SU-DHL-6 (cell line): ENCODE measurements at regions not wholly inside any gene's neighbourhood (a gene's known extent, or its start where the extent isn't known, plus 50 kb on each side); places are given as distances from the start of the nearest gene placed in this dataset.
"Not testable (repeated sequence)": the region's sequence is repeated elsewhere in the genome, so short reads cannot be mapped to it uniquely, and the experiment has no call there.

ENCODE experiments used
- H2AFZ ChIP-seq: fragments of 200-600 bp; sonication (generic); 2 replicates; pipeline ENCODE4 v1.6.1; 2014; ENCODE audit warnings: low read depth, mild to moderate bottlenecking, moderate library complexity, mixed read lengths, antibody characterized with exemption, low read length; ENCODE audit not compliant: severe bottlenecking
- H3F3A ChIP-seq: fragments of 200-600 bp; shearing (Covaris generic); 2 replicates; pipeline ENCODE4 v1.6.0; 2016; ENCODE audit warnings: antibody characterized with exemption, mild to moderate bottlenecking; ENCODE audit not compliant: insufficient read depth
- H3K27ac ChIP-seq: fragments of 200-600 bp; sonication (generic); 2 replicates; pipeline ENCODE4 v1.5.1; 2016; ENCODE audit warnings: low read depth, mild to moderate bottlenecking, low read length, moderate library complexity, mixed read lengths
- H3K27me3 ChIP-seq: fragments of 200-600 bp; sonication (generic), shearing (Covaris generic); 2 replicates; pipeline ENCODE4 v1.6.0; 2014; ENCODE audit warnings: mild to moderate bottlenecking, low read length
- H3K36me3 ChIP-seq: fragments of 200-600 bp; sonication (generic); 2 replicates; pipeline ENCODE4 v1.6.1; 2014; ENCODE audit warnings: mild to moderate bottlenecking, low read length, mixed read lengths
- H3K4me2 ChIP-seq: fragments of 300-600, 200-600 bp; shearing (Covaris generic), sonication (generic); 2 replicates; pipeline ENCODE4 v1.6.0; 2014; ENCODE audit warnings: low read length, low read depth, mild to moderate bottlenecking; ENCODE audit not compliant: poor library complexity, severe bottlenecking
- H3K4me3 ChIP-seq: fragments of 200-600 bp; sonication (generic); 2 replicates; pipeline ENCODE4 v1.5.1; 2014; ENCODE audit warnings: antibody characterized with exemption, low read length, mild to moderate bottlenecking, mixed read lengths; ENCODE audit not compliant: insufficient read depth, poor library complexity, severe bottlenecking
- H3K79me2 ChIP-seq: fragments of 200-600 bp; sonication (generic); 2 replicates; pipeline ENCODE4 v1.6.1; 2014; ENCODE audit warnings: mild to moderate bottlenecking, low read length, moderate library complexity; ENCODE audit not compliant: insufficient read depth
- H3K9ac ChIP-seq: fragments of 200-600 bp; sonication (generic); 2 replicates; pipeline ENCODE4 v1.7.0; 2014; ENCODE audit warnings: mild to moderate bottlenecking, low read length
- H3K9me2 ChIP-seq: fragments of 200-600 bp; sonication (generic); replicated peaks from 2 replicates; pipeline ENCODE4 v1.6.1; 2014; ENCODE audit warnings: low read length; ENCODE audit not compliant: insufficient read depth
- H3K9me3 ChIP-seq: fragments of 200-600 bp; sonication (generic); 2 replicates; pipeline ENCODE4 v1.6.1; 2014; ENCODE audit warnings: low read length, mixed read lengths; ENCODE audit not compliant: insufficient read depth
- H4K20me1 ChIP-seq: fragments of 200-600 bp; sonication (generic); 2 replicates; pipeline ENCODE4 v1.6.1; 2014; ENCODE audit warnings: low read depth, mild to moderate bottlenecking, antibody characterized with exemption, low read length, moderate library complexity, mixed read lengths
- EZH2phosphoT487 ChIP-seq: fragments of 200-600 bp; sonication (generic), shearing (Covaris generic); conservative IDR thresholded peaks from 2 replicates; pipeline ENCODE4 v1.6.1; 2018; ENCODE audit warnings: mild to moderate bottlenecking, antibody characterized with exemption, low read length, moderate library complexity, mixed read lengths
- TF ChIP-seq, protein P1 (sequence below): fragments of 200-600 bp; sonication (generic); IDR thresholded peaks from one replicate; pipeline ENCODE4 v1.5.1; 2017; ENCODE audit warnings: antibody characterized with exemption, mild to moderate bottlenecking, low read length, moderate library complexity; ENCODE audit not compliant: insufficient read depth, poor library complexity, severe bottlenecking

DNA sequence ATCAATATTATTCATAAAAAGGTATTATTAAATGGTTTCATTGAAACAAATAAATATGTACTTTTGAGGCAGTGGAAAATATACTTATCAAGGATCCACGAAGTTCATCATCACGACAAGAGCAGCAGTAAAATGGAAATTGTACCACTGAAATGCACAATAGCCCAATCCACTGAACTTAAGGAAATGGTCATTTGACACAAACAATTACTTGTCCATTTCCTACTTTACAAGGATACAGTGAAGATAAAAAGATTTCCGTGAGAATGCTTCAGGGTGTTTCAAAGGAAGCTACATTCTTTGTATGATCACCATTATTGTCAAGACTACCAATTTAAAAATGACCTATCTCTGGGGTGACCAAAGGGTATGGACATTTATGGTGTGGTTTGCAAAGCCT lies 210.3 kb downstream of the SYK start:
- Histone ChIP-seq H3K79me2 (no peaks in the 10 kb centered on the region), H3K27ac (no peak overlapping the region), H3F3A (no peaks in the 10 kb centered on the region), H3K4me3 (no peak overlapping the region), H3K9me2 (no peaks in the 10 kb centered on the region), H3K27me3 (no peaks in the 10 kb centered on the region), H3K36me3 (no peaks in the 10 kb centered on the region), H2AFZ (no peak overlapping the region), H4K20me1 (no peaks in the 10 kb centered on the region), H3K9ac (no peak overlapping the region), H3K4me2 (no peak overlapping the region), H3K9me3 (no peaks in the 10 kb centered on the region)
- TF ChIP-seq, protein P1, sequence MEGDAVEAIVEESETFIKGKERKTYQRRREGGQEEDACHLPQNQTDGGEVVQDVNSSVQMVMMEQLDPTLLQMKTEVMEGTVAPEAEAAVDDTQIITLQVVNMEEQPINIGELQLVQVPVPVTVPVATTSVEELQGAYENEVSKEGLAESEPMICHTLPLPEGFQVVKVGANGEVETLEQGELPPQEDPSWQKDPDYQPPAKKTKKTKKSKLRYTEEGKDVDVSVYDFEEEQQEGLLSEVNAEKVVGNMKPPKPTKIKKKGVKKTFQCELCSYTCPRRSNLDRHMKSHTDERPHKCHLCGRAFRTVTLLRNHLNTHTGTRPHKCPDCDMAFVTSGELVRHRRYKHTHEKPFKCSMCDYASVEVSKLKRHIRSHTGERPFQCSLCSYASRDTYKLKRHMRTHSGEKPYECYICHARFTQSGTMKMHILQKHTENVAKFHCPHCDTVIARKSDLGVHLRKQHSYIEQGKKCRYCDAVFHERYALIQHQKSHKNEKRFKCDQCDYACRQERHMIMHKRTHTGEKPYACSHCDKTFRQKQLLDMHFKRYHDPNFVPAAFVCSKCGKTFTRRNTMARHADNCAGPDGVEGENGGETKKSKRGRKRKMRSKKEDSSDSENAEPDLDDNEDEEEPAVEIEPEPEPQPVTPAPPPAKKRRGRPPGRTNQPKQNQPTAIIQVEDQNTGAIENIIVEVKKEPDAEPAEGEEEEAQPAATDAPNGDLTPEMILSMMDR: no peak
- no peak for TF ChIP-seq EZH2phosphoT487

DNA sequence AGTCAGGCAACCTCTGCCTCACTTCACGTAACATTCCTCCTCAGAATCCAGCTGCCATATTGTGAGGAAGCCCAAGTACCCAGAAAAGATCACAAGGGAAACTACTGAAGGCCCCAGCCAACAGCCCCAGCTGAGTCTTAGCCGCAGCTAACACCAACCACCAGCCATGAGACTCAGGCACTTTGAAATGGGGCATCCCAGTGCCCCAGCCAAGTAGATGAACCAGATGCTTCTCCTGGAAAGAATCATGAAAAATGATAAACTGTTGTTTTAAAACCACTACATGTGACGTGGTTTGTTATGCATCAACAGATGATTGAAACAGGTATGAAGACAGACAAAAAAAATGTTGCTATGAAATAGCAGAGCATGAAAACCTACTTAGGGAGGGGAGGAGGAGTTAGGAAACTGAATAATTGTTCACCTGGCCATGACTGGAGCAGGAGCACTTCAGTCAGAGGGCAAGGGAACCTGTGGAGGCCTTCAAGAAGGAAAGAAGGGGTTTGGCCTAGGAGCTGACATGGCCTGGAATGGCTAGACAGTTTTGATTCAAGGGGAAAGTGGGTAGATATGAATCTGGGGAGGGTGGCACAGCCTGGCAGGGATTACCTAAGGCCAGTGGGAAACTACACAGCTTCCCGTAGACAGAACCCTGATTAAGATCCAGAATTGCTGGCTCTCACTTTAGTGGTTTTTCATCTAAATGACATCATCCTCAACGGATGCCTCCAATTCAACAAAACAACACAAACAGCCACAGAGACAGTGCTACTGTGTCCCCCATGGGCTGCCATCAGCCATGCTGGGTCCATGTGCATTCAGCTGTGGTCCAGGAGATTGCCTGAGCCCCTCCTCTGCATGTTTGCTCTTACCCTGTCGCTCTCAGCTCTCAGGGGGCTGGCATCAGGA lies 211.6 kb downstream of the SYK start:
- Histone ChIP-seq H3K4me3 (no peak overlapping the region), H3K27me3 (no peaks in the 10 kb centered on the region), H3K9me3 (no peaks in the 10 kb centered on the region), H3F3A (no peaks in the 10 kb centered on the region), H3K79me2 (no peaks in the 10 kb centered on the region), H3K9ac (no peak overlapping the region), H2AFZ (no peak overlapping the region), H3K27ac (no peak overlapping the region), H3K9me2 (no peaks in the 10 kb centered on the region), H3K4me2 (no peak overlapping the region), H4K20me1 (no peaks in the 10 kb centered on the region), H3K36me3 (no peaks in the 10 kb centered on the region)
- TF ChIP-seq, protein P1: no peak
- no peak for TF ChIP-seq EZH2phosphoT487

DNA sequence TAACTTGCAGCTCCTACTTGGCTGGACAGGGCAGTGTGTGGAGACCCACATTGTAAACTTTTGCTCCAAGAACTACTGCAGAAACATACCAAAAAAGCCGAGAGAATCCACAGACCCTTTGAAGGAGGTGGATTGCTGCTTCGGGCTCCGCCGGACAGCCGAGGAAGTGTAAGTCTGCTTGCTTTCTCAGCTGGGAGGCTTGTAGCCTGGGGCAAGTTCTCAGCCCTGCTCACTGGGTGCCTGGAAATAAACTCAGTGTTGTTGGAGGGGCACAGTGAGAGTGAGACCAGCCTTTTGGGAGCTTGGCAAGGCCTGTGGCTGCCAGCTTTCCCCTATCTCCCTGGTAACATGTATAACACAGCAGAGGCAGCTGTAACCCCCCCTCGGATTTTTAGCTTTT lies 215.6 kb downstream of the SYK start:
- Histone ChIP-seq H3K9me3 (no peaks in the 10 kb centered on the region), H3K9ac (no peak overlapping the region), H2AFZ (no peak overlapping the region), H3K27me3 (no peaks in the 10 kb centered on the region), H3K4me3 (no peak overlapping the region), H3K79me2 (no peaks in the 10 kb centered on the region), H3K27ac (no peak overlapping the region), H4K20me1 (no peaks in the 10 kb centered on the region), H3K4me2 (no peak overlapping the region), H3K9me2 (no peaks in the 10 kb centered on the region), H3F3A (no peaks in the 10 kb centered on the region), H3K36me3 (no peaks in the 10 kb centered on the region)
- TF ChIP-seq EZH2phosphoT487: no peak
- TF ChIP-seq, protein P1: no peak

DNA sequence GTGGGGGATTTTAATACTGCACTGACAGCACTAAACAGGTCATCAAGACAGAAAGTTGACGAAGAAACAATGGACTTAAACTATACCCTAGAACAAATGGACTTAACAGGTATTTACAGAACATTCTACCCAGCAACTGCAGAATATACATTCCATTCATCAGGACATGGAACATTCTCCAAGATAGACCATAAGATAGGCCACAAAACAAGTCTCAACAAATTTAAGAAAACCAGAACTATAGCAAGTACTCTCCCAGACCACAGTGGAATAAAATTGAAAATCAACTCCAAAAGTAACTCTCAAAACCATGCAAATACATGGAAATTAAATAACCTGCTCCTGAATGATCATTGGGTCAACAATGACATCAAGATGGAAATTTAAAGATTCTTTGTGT lies 218.3 kb downstream of the SYK start:
- not testable (repeated sequence) for H3K9me3 ChIP-seq

DNA sequence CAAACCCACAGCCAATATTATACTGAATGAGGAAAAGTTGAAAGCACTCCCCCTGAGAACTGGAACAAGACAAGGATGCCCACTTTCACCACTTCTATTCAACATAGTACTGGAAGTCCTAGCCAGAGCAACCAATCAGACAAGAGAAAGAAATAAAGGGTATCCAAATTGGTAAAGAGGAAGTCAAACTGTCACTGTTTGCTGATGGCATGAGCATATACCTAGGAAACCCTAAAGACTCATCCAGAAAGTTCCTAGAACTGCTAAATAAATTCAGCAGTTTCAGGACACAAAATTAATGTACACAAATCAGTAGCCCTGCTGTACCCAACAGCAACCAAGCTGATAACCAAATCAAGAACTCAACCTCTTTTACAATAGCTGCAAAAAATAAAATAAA lies 220.0 kb downstream of the SYK start:
- H3K27me3 ChIP-seq, H3K9me3 ChIP-seq, H3K4me2 ChIP-seq, H2AFZ ChIP-seq, H3K4me3 ChIP-seq, H3K27ac ChIP-seq, H3K36me3 ChIP-seq, H3K79me2 ChIP-seq, H4K20me1 ChIP-seq, H3K9me2 ChIP-seq, H3K9ac ChIP-seq, H3F3A ChIP-seq: not testable (repeated sequence)

More for the DNA sequence above, 218.3 kb downstream of the SYK start:
- H3K27me3 ChIP-seq, H3K4me2 ChIP-seq, H3K36me3 ChIP-seq, H3K27ac ChIP-seq, H3K9me2 ChIP-seq, H2AFZ ChIP-seq, H3K9ac ChIP-seq, H3F3A ChIP-seq, H3K4me3 ChIP-seq, H3K79me2 ChIP-seq, H4K20me1 ChIP-seq: not testable (repeated sequence)
